ENCODE measurements at regions not wholly inside any gene's neighbourhood (a gene's known extent, or its start where the extent isn't known, plus 50 kb on each side); places are given as distances from the start of the nearest gene placed in this dataset.

DNA sequence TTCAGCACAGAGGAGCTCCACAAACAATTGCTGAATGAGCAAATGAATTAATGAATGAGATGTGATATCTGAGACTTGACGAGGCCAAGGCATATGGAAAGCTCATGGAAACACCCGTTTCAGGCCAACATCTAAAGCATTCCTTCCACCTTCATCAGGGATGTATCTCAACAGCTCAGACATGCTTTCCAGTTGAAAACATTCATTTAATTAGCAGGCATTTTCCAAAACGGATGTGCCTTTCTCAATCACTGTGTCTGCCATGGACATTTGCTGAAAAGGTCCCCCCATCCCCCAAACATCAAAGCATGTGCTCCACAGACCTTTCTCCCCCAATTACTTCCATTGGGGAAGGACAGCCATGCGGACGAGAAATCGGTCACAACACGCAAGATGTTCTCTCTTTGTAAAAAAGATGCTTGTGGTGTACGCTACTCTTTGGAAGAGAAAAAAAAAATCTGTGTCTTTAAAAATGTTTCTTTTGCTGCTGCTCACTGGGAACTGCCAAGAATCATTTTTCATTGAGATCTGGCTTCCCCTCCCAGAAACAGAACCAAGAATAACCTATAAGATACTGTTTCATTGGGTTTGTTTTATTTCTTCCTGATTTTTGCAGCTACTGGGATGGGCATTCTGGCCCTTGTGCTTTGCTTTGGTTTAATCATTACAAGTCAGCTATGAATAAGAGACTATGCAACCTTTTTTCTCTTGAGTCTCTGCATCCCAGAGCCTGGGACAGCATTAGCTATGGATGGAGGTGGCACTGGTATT, 528.2 kb downstream of the MED13L start:
- H3K4me1 ChIP-seq, result no peaks in the 10 kb centered on the region
- no peaks in the 10 kb centered on the region for H3K9me3 ChIP-seq
- H3K4me3 ChIP-seq, result no peak overlapping the region
- WGBS, 3 donors, result 68 to 71% (median 70%) methylated on average over 8 of the region's 8 CpGs
- DNase-seq (no peak), ATAC-seq (no peak)
- no peak overlapping the region for H3K27ac ChIP-seq
- peaks cover 0 to 6% (median 0%) of the 10 kb centered on the region in 3 donors for H3K27me3 ChIP-seq (ENCODE audit: insufficient read depth in 3 of 3, low read length in 2 of 3)
- TF ChIP-seq, protein P1, sequence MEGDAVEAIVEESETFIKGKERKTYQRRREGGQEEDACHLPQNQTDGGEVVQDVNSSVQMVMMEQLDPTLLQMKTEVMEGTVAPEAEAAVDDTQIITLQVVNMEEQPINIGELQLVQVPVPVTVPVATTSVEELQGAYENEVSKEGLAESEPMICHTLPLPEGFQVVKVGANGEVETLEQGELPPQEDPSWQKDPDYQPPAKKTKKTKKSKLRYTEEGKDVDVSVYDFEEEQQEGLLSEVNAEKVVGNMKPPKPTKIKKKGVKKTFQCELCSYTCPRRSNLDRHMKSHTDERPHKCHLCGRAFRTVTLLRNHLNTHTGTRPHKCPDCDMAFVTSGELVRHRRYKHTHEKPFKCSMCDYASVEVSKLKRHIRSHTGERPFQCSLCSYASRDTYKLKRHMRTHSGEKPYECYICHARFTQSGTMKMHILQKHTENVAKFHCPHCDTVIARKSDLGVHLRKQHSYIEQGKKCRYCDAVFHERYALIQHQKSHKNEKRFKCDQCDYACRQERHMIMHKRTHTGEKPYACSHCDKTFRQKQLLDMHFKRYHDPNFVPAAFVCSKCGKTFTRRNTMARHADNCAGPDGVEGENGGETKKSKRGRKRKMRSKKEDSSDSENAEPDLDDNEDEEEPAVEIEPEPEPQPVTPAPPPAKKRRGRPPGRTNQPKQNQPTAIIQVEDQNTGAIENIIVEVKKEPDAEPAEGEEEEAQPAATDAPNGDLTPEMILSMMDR (IDR thresholded peaks at IDR 0.05), result no peak
- intact Hi-C loops (cut with DNase I), result no loop called here
- H3K36me3 ChIP-seq (ENCODE audit: insufficient read depth in 1 of 2, low read depth in 1 of 2), result no peaks in the 10 kb centered on the region

DNA sequence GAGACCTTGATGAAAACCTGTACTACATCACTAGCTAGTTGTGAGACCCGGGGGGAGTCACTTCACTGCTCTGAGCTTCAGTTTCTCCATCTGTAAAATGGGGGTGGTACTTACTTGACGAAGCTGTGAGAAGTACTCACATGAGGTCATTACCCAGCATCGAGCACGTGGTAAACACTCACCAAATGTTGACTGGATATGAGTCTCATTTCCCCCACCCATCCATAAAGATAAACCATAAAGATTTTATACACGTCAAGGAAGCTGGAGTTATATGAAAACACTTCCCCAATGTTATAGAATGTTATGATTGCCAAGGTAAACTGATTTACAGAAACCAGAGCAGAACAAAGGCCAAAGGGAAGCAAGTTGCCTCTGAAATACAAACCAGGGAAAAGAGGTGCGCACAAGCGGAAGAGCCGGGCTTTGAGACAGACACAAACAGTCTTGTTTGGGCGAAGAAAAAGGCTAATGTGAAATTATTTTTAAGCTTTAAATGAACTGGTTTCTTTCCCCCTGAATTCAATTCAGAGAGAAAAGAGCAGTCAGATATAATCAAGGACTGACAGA, 536.8 kb downstream of the MED13L start:
- ATAC-seq (no peak), DNase-seq (no peak)
- TF ChIP-seq, protein P1 (IDR thresholded peaks at IDR 0.05), result no peak
- Histone ChIP-seq H3K9me3 (no peaks in the 10 kb centered on the region), H3K27me3 (ENCODE audit: insufficient read depth in 3 of 3, low read length in 2 of 3) (peaks cover 0 to 10% (median 0%) of the 10 kb centered on the region in 3 donors), H3K27ac (no peak overlapping the region), H3K4me1 (no peaks in the 10 kb centered on the region), H3K4me3 (no peak overlapping the region), H3K36me3 (ENCODE audit: insufficient read depth in 1 of 2, low read depth in 1 of 2) (no peaks in the 10 kb centered on the region)
- 76 to 80% (median 79%) methylated on average over 9 of the region's 9 CpGs for WGBS, 3 donors
- intact Hi-C loops (cut with DNase I), result no loop called here

DNA sequence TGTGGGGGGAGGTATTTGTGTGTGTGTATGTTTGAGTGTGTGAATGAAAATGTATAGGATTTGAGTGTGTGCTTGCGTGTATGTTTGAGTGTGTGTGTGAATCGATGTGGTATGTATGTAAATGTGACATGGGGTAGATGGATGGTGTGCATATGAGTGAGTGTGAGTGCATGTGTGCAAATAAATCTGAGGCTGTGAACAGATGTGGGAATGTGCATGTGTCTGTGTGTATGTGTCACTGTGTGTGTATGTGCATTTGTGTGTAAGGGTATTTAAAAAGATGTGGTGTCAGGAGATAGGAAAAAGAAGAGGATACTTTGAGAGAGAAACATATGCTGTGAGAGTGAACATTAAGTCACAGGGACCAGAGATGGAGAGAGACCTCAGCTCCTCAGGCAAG, 539.6 kb downstream of the MED13L start:
- H3K4me3 ChIP-seq, result no peak overlapping the region
- DNase-seq (no peak), ATAC-seq (no peak)
- no peaks in the 10 kb centered on the region for H3K4me1 ChIP-seq
- no peaks in the 10 kb centered on the region for H3K36me3 ChIP-seq (ENCODE audit: insufficient read depth in 1 of 2, low read depth in 1 of 2)
- H3K27me3 ChIP-seq (ENCODE audit: insufficient read depth in 3 of 3, low read length in 2 of 3), result peaks cover 0 to 10% (median 2%) of the 10 kb centered on the region in 3 donors
- no peaks in the 10 kb centered on the region for H3K9me3 ChIP-seq
- intact Hi-C loops (cut with DNase I), result no loop called here
- WGBS, 3 donors, result 89 to 96% (median 96%) methylated on average over 2 of the region's 2 CpGs
- TF ChIP-seq, protein P1 (IDR thresholded peaks at IDR 0.05), result no peak
- no peak overlapping the region for H3K27ac ChIP-seq

DNA sequence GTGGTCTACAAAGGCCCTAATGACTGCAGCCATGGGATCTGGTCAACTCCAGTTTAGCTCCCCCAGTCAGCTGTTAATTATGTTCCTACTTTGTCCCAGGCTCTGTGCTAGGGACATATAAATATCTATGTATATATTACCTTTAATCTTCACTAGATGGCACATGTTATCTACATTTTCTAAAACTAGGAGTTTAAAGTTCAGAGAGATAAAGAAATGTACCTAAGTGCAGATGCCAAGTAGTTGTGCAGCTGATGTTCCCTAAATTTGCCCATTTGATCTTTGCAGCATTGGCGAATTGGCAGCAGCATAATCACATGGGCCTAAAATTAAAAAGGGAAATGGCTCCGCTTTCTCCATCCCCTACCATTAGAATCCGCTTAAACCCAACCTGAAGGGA, 541.1 kb downstream of the MED13L start:
- Histone ChIP-seq H3K4me3 (no peak overlapping the region), H3K36me3 (ENCODE audit: insufficient read depth in 1 of 2, low read depth in 1 of 2) (no peaks in the 10 kb centered on the region), H3K4me1 (no peaks in the 10 kb centered on the region), H3K9me3 (no peaks in the 10 kb centered on the region), H3K27me3 (ENCODE audit: insufficient read depth in 3 of 3, low read length in 2 of 3) (peaks cover 0 to 10% (median 2%) of the 10 kb centered on the region in 3 donors), H3K27ac (no peak overlapping the region)
- ATAC-seq (no peak), DNase-seq (no peak)
- intact Hi-C loops (cut with DNase I), result no loop called here
- 95 to 98% (median 95%) methylated on average over 3 of the region's 3 CpGs for WGBS, 3 donors
- TF ChIP-seq, protein P1 (IDR thresholded peaks at IDR 0.05), result no peak

Data from psoas muscle (tissue), 7 donors.